CD4-positive, alpha-beta T cell (primary cell): ENCODE measurements at regions not wholly inside any gene's neighbourhood (a gene's known extent, or its start where the extent isn't known, plus 50 kb on each side); places are given as distances from the start of the nearest gene placed in this dataset.

Experiments used
- ATAC-seq: fragments of 200-7000 bp; cut with Tn5 transposase; one replicate; pipeline ENCODE4 v1.10.0; 2022; ENCODE audit warnings: mild to moderate bottlenecking; ENCODE audit not compliant: poor library complexity
- CTCF ChIA-PET: fragments of 350-600 bp; sonication (Branson Sonifier 250); formaldehyde crosslinking; loops from one replicate; lab custom pipeline; 2021; ENCODE audit warnings: antibody characterized with exemption, inconsistent platforms; lab: Charles Lee
- POLR2A ChIA-PET: fragments of 350-600 bp; sonication (Branson Sonifier 250); formaldehyde crosslinking; loops from one replicate; lab custom pipeline; 2021; ENCODE audit warnings: antibody characterized with exemption, inconsistent platforms; lab: Charles Lee
- DNase-seq, 14 experiments: peaks; one replicate each; pipeline ENCODE4 v3.0.0-alpha.2; 2013 to 2020; ENCODE audit warnings: mixed read lengths in 2 of 14
- H3K27ac ChIP-seq, 2 donors: one replicate each; pipeline versions ENCODE4 v1.5.1 to v1.7.0; 2013; ENCODE audit warnings: low read length in 2 of 2, low read depth in 1 of 2, mild to moderate bottlenecking in 1 of 2
- H3K27me3 ChIP-seq, 2 experiments: 1 replicate in 1 of 2; 2 replicates in 1 of 2; pipeline versions ENCODE4 v1.6.1 to v1.7.0; 2013; ENCODE audit warnings: low read length in 2 of 2, control low read depth in 1 of 2, mild to moderate bottlenecking in 1 of 2, moderate library complexity in 1 of 2; ENCODE audit not compliant: insufficient read depth in 2 of 2, control insufficient read depth in 1 of 2
- H3K36me3 ChIP-seq: one replicate; pipeline ENCODE4 v1.6.1; 2013; ENCODE audit warnings: low read length, control low read depth; ENCODE audit not compliant: insufficient read depth
- H3K4me1 ChIP-seq: one replicate; pipeline ENCODE4 v1.6.1; 2013; ENCODE audit warnings: low read length, control low read depth; ENCODE audit not compliant: insufficient read depth
- H3K4me3 ChIP-seq: one replicate; pipeline ENCODE4 v1.5.1; 2013; ENCODE audit warnings: mild to moderate bottlenecking, low read length, moderate library complexity
- H3K9me3 ChIP-seq, 2 experiments: 1 replicate in 1 of 2; 2 replicates in 1 of 2; pipeline versions ENCODE4 v1.6.1 to v1.7.0; 2013; ENCODE audit warnings: low read length in 2 of 2, mild to moderate bottlenecking in 2 of 2, control low read depth in 1 of 2, moderate library complexity in 1 of 2; ENCODE audit not compliant: control insufficient read depth in 1 of 2, insufficient read depth in 1 of 2
- H3K27ac Mint-ChIP-seq: one replicate; pipeline ENCODE4 v1.8.0; 2020; ENCODE audit warnings: mixed read lengths
- H3K27me3 Mint-ChIP-seq: one replicate; pipeline ENCODE4 v1.8.0; 2021; ENCODE audit warnings: mixed read lengths
- H3K36me3 Mint-ChIP-seq: one replicate; pipeline ENCODE4 v1.8.0; 2021; ENCODE audit warnings: low read depth, mixed read lengths
- H3K4me1 Mint-ChIP-seq: one replicate; pipeline ENCODE4 v1.8.0; 2021; ENCODE audit warnings: low read depth, mixed read lengths
- H3K4me3 Mint-ChIP-seq: one replicate; pipeline ENCODE4 v1.8.0; 2020; ENCODE audit warnings: mild to moderate bottlenecking, mixed read lengths
- H3K9me3 Mint-ChIP-seq: one replicate; pipeline ENCODE4 v1.8.0; 2020; ENCODE audit warnings: mixed read lengths
- CTCF ChIP-seq: fragments of 200-600 bp; IDR thresholded peaks from one replicate; pipeline ENCODE4 v1.8.0; 2022; ENCODE audit warnings: antibody characterized with exemption, mild to moderate bottlenecking
- intact Hi-C, 2 experiments: fragments of 100-400 bp; cut with DNase I in 1 of 2; cut with micrococcal nuclease in 1 of 2; formaldehyde crosslinking; loops; one replicate each; pipeline versions ENCODE4 v1.15.1 to v1.9.0; 2023 to 2025; cut with DNase I, micrococcal nuclease

- intact Hi-C loops: no loop called here
- Mint-ChIP-seq H3K36me3 (no peaks in the 10 kb centered on the region), H3K4me3 (no peak overlapping the region), H3K9me3 (peaks cover 6% of the 10 kb centered on the region), H3K27ac (no peak overlapping the region), H3K27me3 (no peaks in the 10 kb centered on the region), H3K4me1 (no peaks in the 10 kb centered on the region)
- ATAC-seq: no peak
- no peak for TF ChIP-seq CTCF
- Histone ChIP-seq H3K27me3 (no peaks in the 10 kb centered on the region), H3K4me3 (no peak overlapping the region), H3K9me3 (peaks cover 0 to 8% of the 10 kb centered on the region in 2 experiments), H3K4me1 (no peaks in the 10 kb centered on the region), H3K27ac (no peak overlapping the region), H3K36me3 (no peaks in the 10 kb centered on the region)
- ChIA-PET CTCF (no interaction called here), POLR2A (no interaction called here)
- no peak for DNase-seq
Measured at GRCh38 chr3:73866846-73867245, 242.1 kb upstream of the PDZRN3 start.

DNA sequence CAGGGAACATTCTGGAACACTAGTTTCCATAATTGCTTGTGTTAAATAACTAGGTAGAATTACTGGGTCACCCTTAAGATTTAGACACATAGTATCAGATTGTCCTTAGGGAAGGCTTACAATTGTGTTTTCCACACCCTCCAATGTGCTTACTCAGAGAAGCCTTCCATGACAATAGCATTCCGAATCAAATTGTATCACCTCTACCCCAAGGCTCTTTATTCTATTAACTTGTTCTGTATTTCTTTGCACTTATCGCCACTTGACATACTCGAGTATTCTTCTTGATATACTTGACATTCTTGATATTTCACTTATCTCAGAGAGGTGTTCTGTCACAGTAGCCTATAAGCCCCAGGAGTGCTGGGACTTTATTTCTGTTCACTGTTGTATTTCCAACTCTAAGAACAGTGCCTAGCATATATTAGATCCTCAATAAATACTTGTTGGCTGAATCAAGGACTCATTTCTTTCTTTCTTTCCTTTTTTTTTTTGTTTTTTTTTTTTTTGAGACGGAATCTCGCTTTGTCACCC, 238.9 kb upstream of the PDZRN3 start:
- peaks cover 0 to 8% of the 10 kb centered on the region in 2 experiments for H3K9me3 ChIP-seq
- no peak overlapping the region for H3K27ac ChIP-seq
- no peaks in the 10 kb centered on the region for H3K4me1 ChIP-seq
- intact Hi-C loops: no loop called here
- ATAC-seq (no peak), DNase-seq (no peak)
- H3K4me3 ChIP-seq: no peak overlapping the region
- no peaks in the 10 kb centered on the region for H3K36me3 ChIP-seq
- H3K9me3 Mint-ChIP-seq: peaks cover 6% of the 10 kb centered on the region
- H3K4me3 Mint-ChIP-seq: no peak overlapping the region
- ChIA-PET CTCF (interaction anchor here (0.7 kb wide), 1 partner anchor 65 kb away, joined by 3 read pairs; no protein-coding TSS in a partner anchor), POLR2A (no interaction called here)
- no peaks in the 10 kb centered on the region for H3K27me3 ChIP-seq
- no peak for TF ChIP-seq CTCF
- no peaks in the 10 kb centered on the region for H3K4me1 Mint-ChIP-seq
- H3K36me3 Mint-ChIP-seq: no peaks in the 10 kb centered on the region
- H3K27me3 Mint-ChIP-seq: no peaks in the 10 kb centered on the region
- H3K27ac Mint-ChIP-seq: no peak overlapping the region

DNA sequence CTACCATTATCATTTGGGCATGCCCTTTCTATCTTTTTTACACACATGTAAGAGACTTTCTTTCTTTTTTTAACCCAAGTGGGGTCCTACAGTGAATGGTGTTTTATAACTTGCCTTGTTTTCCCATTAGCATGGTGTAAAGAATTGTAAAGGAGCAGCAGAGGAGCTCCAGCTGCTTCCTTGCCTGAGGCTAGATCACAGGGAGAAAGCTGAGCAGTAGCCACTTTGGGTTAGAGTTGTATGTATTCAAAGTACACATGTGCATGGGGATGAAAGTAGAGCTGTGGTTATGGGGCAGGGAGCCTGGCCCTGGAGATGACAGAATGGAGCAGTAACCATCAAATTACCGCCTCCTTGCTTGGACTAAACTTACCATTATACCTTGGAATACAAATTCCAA, 231.1 kb upstream of the PDZRN3 start:
- H3K4me1 Mint-ChIP-seq: no peaks in the 10 kb centered on the region
- ChIA-PET POLR2A (no interaction called here), CTCF (no interaction called here)
- H3K27ac ChIP-seq: no peak overlapping the region
- intact Hi-C loops: no loop called here
- no peaks in the 10 kb centered on the region for H3K4me1 ChIP-seq
- H3K27me3 Mint-ChIP-seq: no peaks in the 10 kb centered on the region
- H3K36me3 Mint-ChIP-seq: no peaks in the 10 kb centered on the region
- peaks cover 2% of the 10 kb centered on the region for H3K9me3 Mint-ChIP-seq
- TF ChIP-seq CTCF: no peak
- ATAC-seq (no peak), DNase-seq (no peak)
- H3K27ac Mint-ChIP-seq: no peak overlapping the region
- no peaks in the 10 kb centered on the region for H3K9me3 ChIP-seq
- no peak overlapping the region for H3K4me3 ChIP-seq
- H3K27me3 ChIP-seq: no peaks in the 10 kb centered on the region
- H3K4me3 Mint-ChIP-seq: no peak overlapping the region
- H3K36me3 ChIP-seq: no peaks in the 10 kb centered on the region
